OCI-LY1 (cell line): ENCODE measurements at regions not wholly inside any gene's neighbourhood (a gene's known extent, or its start where the extent isn't known, plus 50 kb on each side); places are given as distances from the start of the nearest gene placed in this dataset.

Source experiments
- CTCF ChIP-seq: fragments of 200-600 bp; sonication (generic), shearing (Covaris generic); IDR thresholded peaks from 2 replicates; pipeline ENCODE4 v1.5.1; 2017; ENCODE audit warnings: mild to moderate bottlenecking, antibody characterized with exemption, low read length, moderate library complexity, mixed read lengths
- EZH2 ChIP-seq: fragments of 200-600 bp; sonication (generic), shearing (Covaris generic); IDR thresholded peaks from 2 replicates; pipeline ENCODE4 v1.8.0; 2017; ENCODE audit warnings: borderline replicate concordance, mixed run types, mild to moderate bottlenecking, antibody characterized with exemption, low read length, moderate library complexity, mixed read lengths

- TF ChIP-seq CTCF = no peak
- no peak for TF ChIP-seq EZH2
Measured at GRCh38 chr4:138789796-138790195, 225.8 kb upstream of the NOCT start.
